ENCODE measurements at regions not wholly inside any gene's neighbourhood (a gene's known extent, or its start where the extent isn't known, plus 50 kb on each side); places are given as distances from the start of the nearest gene placed in this dataset.

GRCh38 chr13:26480246-26480855, 77.1 kb upstream of the WASF3 start:
- TF ChIP-seq EZH2phosphoT487 (conservative IDR thresholded peaks at IDR 0.05; ENCODE audit: low read length) (no peak), CTCF (IDR thresholded peaks at IDR 0.05; ENCODE audit: insufficient read depth, low read length, poor library complexity, severe bottlenecking) (no peak)
- H3K79me2 ChIP-seq (ENCODE audit: insufficient read depth, low read length): no peaks in the 10 kb centered on the region
- H3F3A ChIP-seq (ENCODE audit: insufficient read depth): no peaks in the 10 kb centered on the region
- no peaks in the 10 kb centered on the region for H3K9me3 ChIP-seq (ENCODE audit: insufficient read depth, low read length)
- no peaks in the 10 kb centered on the region for H3K9me2 ChIP-seq (replicated peaks; ENCODE audit: insufficient read depth, low read length)
- no peak overlapping the region for H3K4me2 ChIP-seq (ENCODE audit: low read depth, low read length, poor library complexity, severe bottlenecking)
- H3K27me3 ChIP-seq (ENCODE audit: low read length): no peaks in the 10 kb centered on the region
- H3K36me3 ChIP-seq (ENCODE audit: low read length): no peaks in the 10 kb centered on the region
- H3K27ac ChIP-seq (ENCODE audit: low read depth, low read length): no peak overlapping the region
- H2AFZ ChIP-seq (ENCODE audit: low read depth, low read length, severe bottlenecking): no peak overlapping the region
- H3K9ac ChIP-seq (ENCODE audit: low read length): no peak overlapping the region
- no peak overlapping the region for H3K4me3 ChIP-seq (ENCODE audit: insufficient read depth, low read length, poor library complexity, severe bottlenecking)
- no peaks in the 10 kb centered on the region for H4K20me1 ChIP-seq (ENCODE audit: low read depth, low read length)

- Histone ChIP-seq H3K27me3 (ENCODE audit: low read length) (no peaks in the 10 kb centered on the region), H3K4me2 (ENCODE audit: low read depth, low read length, poor library complexity, severe bottlenecking) (peak overlapping the region; percentile 43), H3F3A (ENCODE audit: insufficient read depth) (no peaks in the 10 kb centered on the region), H3K9me2 (replicated peaks; ENCODE audit: insufficient read depth, low read length) (no peaks in the 10 kb centered on the region), H3K4me3 (ENCODE audit: insufficient read depth, low read length, poor library complexity, severe bottlenecking) (no peak overlapping the region), H3K9me3 (ENCODE audit: insufficient read depth, low read length) (no peaks in the 10 kb centered on the region), H3K27ac (ENCODE audit: low read depth, low read length) (no peak overlapping the region), H3K79me2 (ENCODE audit: insufficient read depth, low read length) (no peaks in the 10 kb centered on the region), H3K36me3 (ENCODE audit: low read length) (no peaks in the 10 kb centered on the region), H3K9ac (ENCODE audit: low read length) (no peak overlapping the region), H4K20me1 (ENCODE audit: low read depth, low read length) (no peaks in the 10 kb centered on the region), H2AFZ (ENCODE audit: low read depth, low read length, severe bottlenecking) (peak overlapping the region; percentile 85)
- TF ChIP-seq EZH2phosphoT487 (conservative IDR thresholded peaks at IDR 0.05; ENCODE audit: low read length) (no peak), CTCF (IDR thresholded peaks at IDR 0.05; ENCODE audit: insufficient read depth, low read length, poor library complexity, severe bottlenecking) (peak; percentile 73)
Observed at GRCh38 chr13:26482451-26483197, 74.9 kb upstream of the WASF3 start.

DNA sequence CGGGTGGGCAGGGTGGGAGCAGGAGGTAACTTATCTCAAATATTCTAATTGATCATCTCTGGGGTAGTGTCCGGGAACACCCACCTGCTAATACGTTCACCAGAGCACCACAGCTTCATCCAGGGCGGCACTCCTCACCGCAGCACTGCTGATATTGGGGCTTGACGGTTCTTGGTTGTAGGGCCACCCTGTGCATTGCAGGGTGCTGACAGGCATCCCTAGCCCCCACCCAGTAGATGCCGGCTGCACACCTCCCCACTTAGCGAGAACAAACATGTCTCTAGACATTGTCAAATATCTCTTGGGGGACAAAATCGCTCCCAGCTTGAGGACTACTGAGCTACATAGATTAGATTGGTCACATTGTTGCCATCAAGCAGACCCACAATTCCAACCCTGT, 73.9 kb upstream of the WASF3 start:
- no peaks in the 10 kb centered on the region for H3F3A ChIP-seq (ENCODE audit: insufficient read depth)
- H2AFZ ChIP-seq (ENCODE audit: low read depth, low read length, severe bottlenecking): no peak overlapping the region
- H3K9me3 ChIP-seq (ENCODE audit: insufficient read depth, low read length): no peaks in the 10 kb centered on the region
- no peak overlapping the region for H3K4me2 ChIP-seq (ENCODE audit: low read depth, low read length, poor library complexity, severe bottlenecking)
- H3K27ac ChIP-seq (ENCODE audit: low read depth, low read length): no peak overlapping the region
- no peaks in the 10 kb centered on the region for H3K79me2 ChIP-seq (ENCODE audit: insufficient read depth, low read length)
- H3K36me3 ChIP-seq (ENCODE audit: low read length): no peaks in the 10 kb centered on the region
- no peaks in the 10 kb centered on the region for H3K9me2 ChIP-seq (replicated peaks; ENCODE audit: insufficient read depth, low read length)
- no peak overlapping the region for H3K4me3 ChIP-seq (ENCODE audit: insufficient read depth, low read length, poor library complexity, severe bottlenecking)
- H3K9ac ChIP-seq (ENCODE audit: low read length): no peak overlapping the region
- TF ChIP-seq CTCF (IDR thresholded peaks at IDR 0.05; ENCODE audit: insufficient read depth, low read length, poor library complexity, severe bottlenecking) (no peak), EZH2phosphoT487 (conservative IDR thresholded peaks at IDR 0.05; ENCODE audit: low read length) (no peak)
- H4K20me1 ChIP-seq (ENCODE audit: low read depth, low read length): no peaks in the 10 kb centered on the region
- no peaks in the 10 kb centered on the region for H3K27me3 ChIP-seq (ENCODE audit: low read length)
